Neural cell (in vitro differentiated cells): ENCODE measurements at regions not wholly inside any gene's neighbourhood (a gene's known extent, or its start where the extent isn't known, plus 50 kb on each side); places are given as distances from the start of the nearest gene placed in this dataset.

Source experiments
- CTCF ChIP-seq: fragments of 450-650 bp; IDR thresholded peaks from 2 replicates; pipeline ENCODE4 v1.5.1; 2014; ENCODE audit warnings: antibody characterized with exemption, mild to moderate bottlenecking, moderate library complexity; ENCODE audit not compliant: poor library complexity, severe bottlenecking
- EZH2 ChIP-seq: fragments of 200-600, 300-800 bp; shearing (Covaris generic), sonication (generic); IDR thresholded peaks from 2 replicates; pipeline ENCODE4 v1.6.1; 2014; ENCODE audit warnings: antibody characterized with exemption, low read length, borderline replicate concordance, mild to moderate bottlenecking; ENCODE audit not compliant: insufficient read depth, poor library complexity, severe bottlenecking
- MXI1 ChIP-seq: fragments of 450-650 bp; conservative IDR thresholded peaks from 2 replicates; pipeline ENCODE4 v1.6.1; 2014; ENCODE audit warnings: antibody characterized with exemption, mild to moderate bottlenecking; ENCODE audit not compliant: poor library complexity, severe bottlenecking
- POLR2AphosphoS5 ChIP-seq: IDR thresholded peaks from 2 replicates; pipeline ENCODE4 v1.6.1; 2012
- RAD21 ChIP-seq: fragments of 450-650 bp; conservative IDR thresholded peaks from 2 replicates; pipeline ENCODE4 v1.6.1; 2014; ENCODE audit warnings: antibody characterized with exemption, mild to moderate bottlenecking, moderate library complexity

GRCh38 chr6:168216751-168217191 lies 102.8 kb downstream of the DACT2 start:
- TF ChIP-seq RAD21 (no peak), CTCF (no peak), EZH2 (no peak), MXI1 (no peak), POLR2AphosphoS5 (no peak)
